Spinal cord (tissue), 9 donors: ENCODE measurements at regions not wholly inside any gene's neighbourhood (a gene's known extent, or its start where the extent isn't known, plus 50 kb on each side); places are given as distances from the start of the nearest gene placed in this dataset.
"Not testable (repeated sequence)": the region's sequence is repeated elsewhere in the genome, so short reads cannot be mapped to it uniquely, and the experiment has no call there.

Experiments
- DNase-seq, 6 donors: peaks; one replicate each; pipeline versions ENCODE4 v3.0.0 to v3.0.0-alpha.2; 2013 to 2015; ENCODE audit warnings: low spot score in 6 of 6, low read depth in 4 of 6
- H3K27ac ChIP-seq: one replicate; pipeline ENCODE4 v1.5.1; 2013; ENCODE audit warnings: low read depth, low read length, control low read depth
- H3K27me3 ChIP-seq: one replicate; pipeline ENCODE4 v1.6.1; 2013; ENCODE audit warnings: low read length; ENCODE audit not compliant: control insufficient read depth, insufficient read depth
- H3K36me3 ChIP-seq: one replicate; pipeline ENCODE4 v1.6.1; 2013; ENCODE audit warnings: low read length; ENCODE audit not compliant: control insufficient read depth, insufficient read depth
- H3K4me1 ChIP-seq: one replicate; pipeline ENCODE4 v1.6.1; 2013; ENCODE audit warnings: low read length; ENCODE audit not compliant: control insufficient read depth, insufficient read depth
- H3K4me3 ChIP-seq: one replicate; pipeline ENCODE4 v1.5.1; 2013; ENCODE audit warnings: low read depth, low read length, control low read depth
- H3K9me3 ChIP-seq: one replicate; pipeline ENCODE4 v1.6.1; 2013; ENCODE audit warnings: low read length; ENCODE audit not compliant: control insufficient read depth, insufficient read depth
- WGBS: methylation state at CpG from one replicate; pipeline ENCODE4 v1.1.5; 2013; ENCODE audit warnings: missing lambda C conversion rate; ENCODE audit not compliant: insufficient coverage; 5-methylcytosine and 5-hydroxymethylcytosine counted together
- donor health status: healthy.

DNA sequence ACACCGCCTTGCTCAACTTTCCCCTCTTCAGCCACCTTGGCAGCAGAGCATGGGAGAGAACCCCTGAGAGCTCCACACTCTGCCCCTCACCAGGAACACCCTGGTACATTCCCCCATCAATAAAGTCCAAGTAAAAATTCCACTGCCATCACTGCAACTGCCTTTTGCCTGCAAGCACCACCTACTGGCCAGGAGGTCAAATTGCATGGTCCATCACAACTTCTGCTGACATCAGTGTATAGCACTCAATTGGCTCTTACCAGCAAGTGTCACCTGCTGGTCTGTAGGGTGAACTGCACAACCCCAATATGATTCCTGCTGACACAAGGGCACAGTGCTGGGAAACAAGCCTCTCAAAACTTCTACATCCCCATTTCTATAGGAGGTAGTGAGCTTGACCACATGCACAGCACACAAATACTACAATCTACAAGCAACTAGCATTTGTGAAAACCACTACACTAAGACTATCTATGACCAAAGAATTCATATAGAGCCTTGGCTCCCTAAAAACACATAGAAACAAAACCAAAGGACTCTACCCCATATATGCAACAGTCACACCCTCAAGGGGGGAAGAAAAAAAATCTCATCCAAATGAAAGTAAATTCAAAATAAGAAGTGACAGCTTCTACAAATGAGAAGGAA, 69.2 kb downstream of the FASLG start:
- DNase-seq = no peak
- no peak overlapping the region for H3K27ac ChIP-seq
- no peak overlapping the region for H3K4me3 ChIP-seq
- peaks cover 1% of the 10 kb centered on the region for H3K9me3 ChIP-seq
- no peaks in the 10 kb centered on the region for H3K36me3 ChIP-seq
- no peaks in the 10 kb centered on the region for H3K4me1 ChIP-seq
- H3K27me3 ChIP-seq = no peaks in the 10 kb centered on the region
- WGBS = 100% methylated on average over 1 of the region's 1 CpG

DNA sequence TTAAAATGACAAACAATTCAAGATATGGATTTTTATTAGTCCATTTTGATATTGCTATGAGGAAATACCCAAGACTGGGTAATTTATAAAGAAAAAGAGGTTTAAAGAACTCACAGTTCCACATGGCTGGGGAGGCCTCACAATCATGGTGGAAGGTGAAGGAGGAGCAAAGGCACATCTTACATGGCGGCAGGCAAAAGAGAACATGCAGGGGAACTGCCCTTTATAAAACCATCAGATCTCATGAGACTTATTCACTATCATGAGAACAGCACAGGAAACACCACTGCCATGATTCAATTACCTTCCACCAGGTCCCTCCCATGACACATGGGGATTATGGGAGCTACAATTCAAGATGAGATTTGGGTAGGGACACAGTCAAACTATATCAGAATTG, 69.8 kb downstream of the FASLG start:
- not testable (repeated sequence) for H3K27me3 ChIP-seq, H3K4me1 ChIP-seq, DNase-seq, H3K4me3 ChIP-seq, H3K36me3 ChIP-seq, H3K27ac ChIP-seq, H3K9me3 ChIP-seq
- no CpG with 5 or more reads among the region's 1 CpG for WGBS

DNA sequence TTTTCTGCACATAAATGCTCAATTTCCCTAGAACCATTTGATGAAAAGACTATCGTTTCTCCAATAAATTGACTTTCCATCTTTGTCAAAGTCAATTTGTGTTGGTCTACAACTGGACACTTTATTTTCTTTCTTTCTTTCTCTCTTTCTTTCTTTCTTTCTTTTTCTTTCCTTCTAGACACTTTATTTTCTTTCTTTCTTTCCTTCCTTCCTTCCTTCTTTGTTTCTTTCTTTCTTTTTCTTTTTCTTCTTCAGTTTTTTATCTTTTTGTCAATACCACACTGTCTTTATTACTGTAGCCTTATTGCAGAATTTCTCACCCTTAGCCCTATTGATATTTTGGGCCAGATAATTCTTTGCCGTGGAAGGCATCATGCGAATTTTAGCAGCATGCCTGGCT, 73.5 kb downstream of the FASLG start:
- Histone ChIP-seq H3K4me1 (no peaks in the 10 kb centered on the region), H3K4me3 (no peak overlapping the region), H3K9me3 (peaks cover 1% of the 10 kb centered on the region), H3K36me3 (no peaks in the 10 kb centered on the region), H3K27ac (no peak overlapping the region), H3K27me3 (no peaks in the 10 kb centered on the region)
- WGBS = 100% methylated on average over 1 of the region's 3 CpGs
- DNase-seq = no peak

DNA sequence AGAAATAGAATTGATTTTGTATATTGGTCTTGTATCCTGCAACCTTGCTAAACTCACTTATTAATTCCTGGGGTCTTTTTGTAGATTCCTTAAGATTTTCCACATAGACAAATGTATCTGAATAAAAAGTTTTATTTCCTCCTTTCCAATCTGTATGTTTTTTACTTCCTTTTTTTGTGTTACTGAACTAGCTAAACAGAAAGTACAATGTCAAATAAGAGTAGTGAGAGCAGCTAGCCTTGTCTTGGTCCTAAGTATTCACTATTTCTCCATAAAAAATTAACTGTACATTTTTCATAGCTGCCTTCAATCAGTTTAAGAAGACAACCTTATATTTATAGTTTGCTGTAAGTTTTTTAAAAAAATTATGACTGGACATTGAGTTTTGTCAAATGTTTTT, 74.9 kb downstream of the FASLG start:
- DNase-seq = no peak
- Histone ChIP-seq H3K36me3 (no peaks in the 10 kb centered on the region), H3K9me3 (peaks cover 1% of the 10 kb centered on the region), H3K4me3 (no peak overlapping the region), H3K27me3 (no peaks in the 10 kb centered on the region), H3K27ac (no peak overlapping the region), H3K4me1 (no peaks in the 10 kb centered on the region)

DNA sequence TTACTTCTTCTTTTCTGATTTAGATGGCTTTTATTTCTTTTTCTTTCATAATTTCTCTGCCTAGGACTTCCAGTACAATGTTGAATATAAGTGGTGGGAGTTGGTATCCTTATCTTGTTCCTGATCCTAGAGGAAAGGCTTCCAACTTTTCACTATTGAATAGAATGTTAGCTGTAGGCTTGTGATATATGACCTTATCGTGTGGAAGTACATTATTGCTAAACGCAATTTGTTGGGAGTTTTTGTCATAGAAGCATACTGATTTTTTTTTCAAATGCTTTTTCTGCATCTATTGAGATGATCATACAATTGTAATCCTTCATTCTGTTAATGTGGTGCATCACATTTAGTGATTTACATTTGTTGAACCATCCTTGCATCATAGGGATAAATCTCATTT, 79.5 kb downstream of the FASLG start:
- Histone ChIP-seq H3K4me3 (no peak overlapping the region), H3K27ac (no peak overlapping the region), H3K9me3 (no peaks in the 10 kb centered on the region), H3K4me1 (no peaks in the 10 kb centered on the region), H3K27me3 (no peaks in the 10 kb centered on the region), H3K36me3 (no peaks in the 10 kb centered on the region)
- no peak for DNase-seq
- no CpG with 5 or more reads among the region's 2 CpGs for WGBS

DNA sequence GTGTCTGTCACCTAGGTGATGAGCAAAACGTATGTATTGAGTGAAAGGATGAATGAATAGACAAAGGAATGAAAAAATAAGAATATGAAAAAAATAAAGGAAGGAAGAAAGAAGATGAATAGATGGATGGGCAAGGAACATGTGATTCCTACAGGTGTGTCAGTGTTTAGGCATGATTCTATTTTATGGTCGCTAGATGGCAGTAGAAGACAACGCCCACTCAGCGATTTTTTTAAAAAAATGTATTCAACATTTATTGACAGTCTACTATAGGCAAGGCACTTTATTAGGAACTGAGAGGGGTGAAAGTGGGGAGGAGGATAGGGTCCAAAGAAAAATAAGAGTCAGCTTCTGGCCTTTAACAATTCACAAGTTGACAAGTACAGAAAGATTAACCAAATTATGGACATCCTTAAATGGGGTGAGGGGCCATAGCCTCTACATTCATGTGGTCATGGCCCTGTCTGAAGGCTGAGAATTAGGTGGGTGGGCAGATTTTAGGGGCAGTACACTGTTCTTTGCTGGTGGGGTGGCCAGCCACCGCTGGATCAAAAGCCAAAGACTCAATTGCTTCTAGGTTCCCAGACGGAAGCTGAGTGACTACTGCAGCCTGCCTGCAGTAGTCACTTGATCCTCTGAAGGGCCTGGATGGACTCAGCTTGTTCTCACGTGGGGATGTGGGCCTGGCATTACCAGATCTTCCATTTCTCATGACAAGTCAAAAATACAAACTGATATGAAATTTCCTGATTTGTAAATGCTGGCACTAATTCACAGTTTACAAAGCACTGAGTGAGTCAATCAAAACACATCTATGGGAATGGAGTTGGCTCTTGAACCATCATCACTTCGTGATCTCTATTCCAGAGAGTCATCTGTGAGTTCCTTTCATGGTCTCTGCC, 83.9 kb downstream of the FASLG start:
- no peak overlapping the region for H3K27ac ChIP-seq
- no peaks in the 10 kb centered on the region for H3K4me1 ChIP-seq
- H3K9me3 ChIP-seq = no peaks in the 10 kb centered on the region
- H3K36me3 ChIP-seq = no peaks in the 10 kb centered on the region
- H3K4me3 ChIP-seq = no peak overlapping the region
- H3K27me3 ChIP-seq = no peaks in the 10 kb centered on the region
- peak in 3 of 6 donors; percentile 12 to 80 (median 44) for DNase-seq
- WGBS = 24% methylated on average over 4 of the region's 8 CpGs

DNA sequence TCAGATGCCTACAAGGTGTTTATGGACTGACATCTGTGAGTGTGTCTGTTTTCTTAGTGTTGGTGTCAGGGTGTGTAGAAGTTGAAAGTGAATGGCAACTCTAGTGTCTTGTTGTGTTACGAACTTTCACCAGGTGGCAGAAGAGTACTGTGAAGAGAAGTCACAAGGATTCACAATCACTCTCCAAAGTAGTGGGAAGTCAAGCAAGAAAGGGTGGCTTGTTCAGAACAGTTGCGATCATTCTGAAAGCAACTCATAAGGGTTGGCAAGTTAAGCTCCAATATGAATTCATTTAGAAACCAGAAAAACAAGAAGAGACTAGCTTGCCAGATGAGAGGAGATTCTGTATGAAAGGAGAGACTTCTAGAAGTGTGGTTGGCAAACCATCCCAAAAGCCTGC, 86.1 kb downstream of the FASLG start:
- peak in 5 of 6 donors; percentile 24 to 86 (median 46) for DNase-seq
- H3K27me3 ChIP-seq = no peaks in the 10 kb centered on the region
- 80% methylated on average over 1 of the region's 2 CpGs for WGBS

DNA sequence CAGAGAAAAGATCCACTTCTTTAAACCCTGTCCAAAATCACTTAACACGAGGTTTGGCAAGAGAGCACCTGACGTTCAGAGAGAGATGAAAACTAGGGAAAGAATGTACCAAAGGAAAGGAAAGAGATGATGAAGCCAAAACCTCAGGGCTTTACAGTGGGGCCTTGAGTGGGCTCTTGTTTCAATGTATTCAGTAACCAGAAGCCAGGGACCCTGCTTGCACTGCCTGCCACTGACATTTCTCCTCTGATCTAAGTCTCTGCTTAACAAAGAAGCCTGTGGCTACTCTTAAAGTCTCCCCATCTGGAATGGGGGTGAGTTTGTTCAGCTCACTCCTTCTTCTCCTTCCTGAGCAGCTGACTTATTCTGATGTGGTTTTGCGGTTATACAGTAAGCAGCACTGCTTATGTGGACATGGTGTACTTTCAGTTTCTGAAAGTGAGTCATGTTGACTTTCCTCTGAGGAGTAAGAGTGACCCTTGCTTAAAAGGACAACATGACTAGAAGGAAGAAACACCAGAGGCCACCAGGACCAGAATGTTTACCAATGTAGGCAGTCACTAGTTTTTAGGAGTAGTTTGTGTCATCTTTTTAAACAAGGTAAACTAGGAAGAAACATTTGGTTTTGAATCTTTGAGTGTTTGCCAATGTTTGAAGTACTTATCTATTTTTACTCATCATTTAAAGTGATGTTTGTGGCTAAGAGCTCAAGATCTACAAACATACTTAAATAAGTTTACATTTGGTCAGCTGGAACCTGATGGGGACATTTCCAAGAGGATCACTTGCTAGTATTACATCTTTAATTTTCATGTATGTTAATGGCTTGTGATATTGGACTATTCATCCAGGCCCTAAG, 87.4 kb downstream of the FASLG start:
- no peaks in the 10 kb centered on the region for H3K4me1 ChIP-seq
- H3K9me3 ChIP-seq = no peaks in the 10 kb centered on the region
- no CpG with 5 or more reads among the region's 3 CpGs for WGBS
- H3K27me3 ChIP-seq = no peaks in the 10 kb centered on the region
- no peaks in the 10 kb centered on the region for H3K36me3 ChIP-seq
- no peak overlapping the region for H3K4me3 ChIP-seq
- peak in 1 of 6 donors; percentile 9 for DNase-seq
- H3K27ac ChIP-seq = no peak overlapping the region

More for the DNA sequence above, 86.1 kb downstream of the FASLG start:
- Histone ChIP-seq H3K27ac (no peak overlapping the region), H3K4me1 (no peaks in the 10 kb centered on the region), H3K4me3 (no peak overlapping the region), H3K9me3 (no peaks in the 10 kb centered on the region), H3K36me3 (no peaks in the 10 kb centered on the region)

DNA sequence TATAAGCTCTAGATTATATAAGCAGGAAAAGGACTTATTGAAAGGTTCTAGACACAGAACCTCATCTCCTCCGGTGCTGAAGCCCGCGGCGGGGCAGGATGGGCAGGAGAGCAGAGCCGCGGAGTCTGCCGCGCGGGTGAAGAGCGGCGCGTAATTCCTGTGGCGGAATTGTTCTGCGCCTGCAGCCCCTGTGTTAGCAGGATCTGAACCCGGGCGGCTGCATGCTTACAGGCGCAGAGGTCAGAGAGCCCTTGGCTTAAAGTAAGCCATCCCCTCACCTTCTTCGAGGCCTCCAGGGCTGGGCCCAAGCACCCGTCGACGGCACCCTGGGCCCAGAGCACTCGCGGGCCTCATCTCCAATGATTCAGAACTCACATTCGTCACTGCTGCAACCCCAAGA, 89.3 kb downstream of the FASLG start:
- DNase-seq = no peak
- Histone ChIP-seq H3K27me3 (no peaks in the 10 kb centered on the region), H3K36me3 (no peaks in the 10 kb centered on the region), H3K4me1 (no peaks in the 10 kb centered on the region), H3K27ac (no peak overlapping the region), H3K9me3 (no peaks in the 10 kb centered on the region), H3K4me3 (no peak overlapping the region)
- WGBS = 97% methylated on average over 24 of the region's 24 CpGs
